ENCODE measurements at regions not wholly inside any gene's neighbourhood (a gene's known extent, or its start where the extent isn't known, plus 50 kb on each side); places are given as distances from the start of the nearest gene placed in this dataset.

GRCh38 chr20:19071446-19071725 is 141.1 kb upstream of the SLC24A3 start:
- no peak overlapping the region for H3K27ac ChIP-seq (ENCODE audit: low read length)
- DNase-seq (no peak), ATAC-seq (no peak)
- no peaks in the 10 kb centered on the region for H3K9me3 ChIP-seq (ENCODE audit: control insufficient read depth, low read length)
- no peaks in the 10 kb centered on the region for H3K27me3 ChIP-seq (ENCODE audit: control insufficient read depth, insufficient read depth)
- intact Hi-C loops (cut with DNase I), result no loop called here
- no peaks in the 10 kb centered on the region for H3K4me1 ChIP-seq (ENCODE audit: control insufficient read depth, insufficient read depth, low read length)
- no peak overlapping the region for H3K4me3 ChIP-seq (ENCODE audit: low read length)
- 75% methylated on average over 3 of the region's 3 CpGs for WGBS

GRCh38 chr20:19071902-19072498 is 140.4 kb upstream of the SLC24A3 start:
- H3K4me3 ChIP-seq (ENCODE audit: low read length), result no peak overlapping the region
- H3K9me3 ChIP-seq (ENCODE audit: control insufficient read depth, low read length), result no peaks in the 10 kb centered on the region
- intact Hi-C loops (cut with DNase I), result no loop called here
- H3K27me3 ChIP-seq (ENCODE audit: control insufficient read depth, insufficient read depth), result no peaks in the 10 kb centered on the region
- WGBS, result 73% methylated on average over 2 of the region's 2 CpGs
- ATAC-seq (no peak), DNase-seq (no peak)
- no peaks in the 10 kb centered on the region for H3K4me1 ChIP-seq (ENCODE audit: control insufficient read depth, insufficient read depth, low read length)
- no peak overlapping the region for H3K27ac ChIP-seq (ENCODE audit: low read length)

GRCh38 chr20:19072988-19073387 is 139.5 kb upstream of the SLC24A3 start:
- Histone ChIP-seq H3K9me3 (ENCODE audit: control insufficient read depth, low read length) (no peaks in the 10 kb centered on the region), H3K27me3 (ENCODE audit: control insufficient read depth, insufficient read depth) (no peaks in the 10 kb centered on the region), H3K27ac (ENCODE audit: low read length) (no peak overlapping the region), H3K4me3 (ENCODE audit: low read length) (no peak overlapping the region), H3K4me1 (ENCODE audit: control insufficient read depth, insufficient read depth, low read length) (no peaks in the 10 kb centered on the region)
- ATAC-seq (no peak), DNase-seq (no peak)
- intact Hi-C loops (cut with DNase I), result no loop called here
- 78% methylated on average over 5 of the region's 5 CpGs for WGBS

- no peak overlapping the region for H3K4me3 ChIP-seq (ENCODE audit: low read length)
- ATAC-seq (peak in 1 of 2 donors; percentile 26), DNase-seq (no peak)
- H3K27me3 ChIP-seq (ENCODE audit: control insufficient read depth, insufficient read depth), result no peaks in the 10 kb centered on the region
- intact Hi-C loops (cut with DNase I), result no loop called here
- no peaks in the 10 kb centered on the region for H3K9me3 ChIP-seq (ENCODE audit: control insufficient read depth, low read length)
- WGBS, result 51% methylated on average over 2 of the region's 2 CpGs
- no peak overlapping the region for H3K27ac ChIP-seq (ENCODE audit: low read length)
- no peaks in the 10 kb centered on the region for H3K4me1 ChIP-seq (ENCODE audit: control insufficient read depth, insufficient read depth, low read length)
Measured at GRCh38 chr20:19073584-19074218, 138.7 kb upstream of the SLC24A3 start.

- intact Hi-C loops (cut with DNase I), result no loop called here
- DNase-seq (no peak), ATAC-seq (no peak)
- Histone ChIP-seq H3K4me1 (ENCODE audit: control insufficient read depth, insufficient read depth, low read length) (no peaks in the 10 kb centered on the region), H3K4me3 (ENCODE audit: low read length) (no peak overlapping the region), H3K27ac (ENCODE audit: low read length) (no peak overlapping the region), H3K9me3 (ENCODE audit: control insufficient read depth, low read length) (no peaks in the 10 kb centered on the region), H3K27me3 (ENCODE audit: control insufficient read depth, insufficient read depth) (no peaks in the 10 kb centered on the region)
- 32% methylated on average over 1 of the region's 1 CpG for WGBS
Measured at GRCh38 chr20:19074356-19074755, 138.1 kb upstream of the SLC24A3 start.

GRCh38 chr20:19074828-19075516 is 137.5 kb upstream of the SLC24A3 start:
- Histone ChIP-seq H3K27ac (ENCODE audit: low read length) (no peak overlapping the region), H3K9me3 (ENCODE audit: control insufficient read depth, low read length) (no peaks in the 10 kb centered on the region), H3K27me3 (ENCODE audit: control insufficient read depth, insufficient read depth) (no peaks in the 10 kb centered on the region), H3K4me3 (ENCODE audit: low read length) (no peak overlapping the region), H3K4me1 (ENCODE audit: control insufficient read depth, insufficient read depth, low read length) (no peaks in the 10 kb centered on the region)
- DNase-seq (peak in 1 of 3 donors; percentile 46), ATAC-seq (no peak)
- intact Hi-C loops (cut with DNase I), result no loop called here
- WGBS, result 57% methylated on average over 8 of the region's 8 CpGs

GRCh38 chr20:19077370-19078220 is 134.8 kb upstream of the SLC24A3 start:
- ATAC-seq (no peak), DNase-seq (no peak)
- H3K9me3 ChIP-seq (ENCODE audit: control insufficient read depth, low read length), result no peaks in the 10 kb centered on the region
- WGBS, result 64% methylated on average over 5 of the region's 5 CpGs
- intact Hi-C loops (cut with DNase I), result no loop called here
- H3K4me3 ChIP-seq (ENCODE audit: low read length), result no peak overlapping the region
- H3K4me1 ChIP-seq (ENCODE audit: control insufficient read depth, insufficient read depth, low read length), result no peaks in the 10 kb centered on the region
- H3K27me3 ChIP-seq (ENCODE audit: control insufficient read depth, insufficient read depth), result no peaks in the 10 kb centered on the region
- H3K27ac ChIP-seq (ENCODE audit: low read length), result no peak overlapping the region

GRCh38 chr20:19078448-19079373 is 133.7 kb upstream of the SLC24A3 start:
- ATAC-seq (no peak), DNase-seq (no peak)
- H3K4me1 ChIP-seq (ENCODE audit: control insufficient read depth, insufficient read depth, low read length), result no peaks in the 10 kb centered on the region
- 92% methylated on average over 7 of the region's 7 CpGs for WGBS
- H3K27me3 ChIP-seq (ENCODE audit: control insufficient read depth, insufficient read depth), result no peaks in the 10 kb centered on the region
- no peak overlapping the region for H3K27ac ChIP-seq (ENCODE audit: low read length)
- H3K9me3 ChIP-seq (ENCODE audit: control insufficient read depth, low read length), result no peaks in the 10 kb centered on the region
- intact Hi-C loops (cut with DNase I), result no loop called here
- no peak overlapping the region for H3K4me3 ChIP-seq (ENCODE audit: low read length)

GRCh38 chr20:19079536-19080299 is 132.7 kb upstream of the SLC24A3 start:
- Histone ChIP-seq H3K27me3 (ENCODE audit: control insufficient read depth, insufficient read depth) (no peaks in the 10 kb centered on the region), H3K9me3 (ENCODE audit: control insufficient read depth, low read length) (no peaks in the 10 kb centered on the region), H3K4me1 (ENCODE audit: control insufficient read depth, insufficient read depth, low read length) (no peaks in the 10 kb centered on the region), H3K4me3 (ENCODE audit: low read length) (no peak overlapping the region), H3K27ac (ENCODE audit: low read length) (no peak overlapping the region)
- ATAC-seq (no peak), DNase-seq (no peak)
- WGBS, result 61% methylated on average over 10 of the region's 10 CpGs
- intact Hi-C loops (cut with DNase I), result no loop called here

GRCh38 chr20:19081937-19082336 is 130.5 kb upstream of the SLC24A3 start:
- 69% methylated on average over 1 of the region's 1 CpG for WGBS
- Histone ChIP-seq H3K4me3 (ENCODE audit: low read length) (no peak overlapping the region), H3K4me1 (ENCODE audit: control insufficient read depth, insufficient read depth, low read length) (no peaks in the 10 kb centered on the region), H3K9me3 (ENCODE audit: control insufficient read depth, low read length) (no peaks in the 10 kb centered on the region), H3K27ac (ENCODE audit: low read length) (no peak overlapping the region), H3K27me3 (ENCODE audit: control insufficient read depth, insufficient read depth) (no peaks in the 10 kb centered on the region)
- DNase-seq (no peak), ATAC-seq (no peak)
- intact Hi-C loops (cut with DNase I), result no loop called here
